ENCODE measurements at regions not wholly inside any gene's neighbourhood (a gene's known extent, or its start where the extent isn't known, plus 50 kb on each side); places are given as distances from the start of the nearest gene placed in this dataset.
"Not testable (repeated sequence)": the region's sequence is repeated elsewhere in the genome, so short reads cannot be mapped to it uniquely, and the experiment has no call there.

GRCh38 chr12:31906557-31907301 is 52.5 kb upstream of the RESF1 start:
- no peak overlapping the region for H3K4me3 ChIP-seq (ENCODE audit: low read depth, low read length)
- no peak for TF ChIP-seq CTCF (IDR thresholded peaks at IDR 0.05; ENCODE audit: control insufficient read depth, extremely low read depth, insufficient read depth)
- DNase-seq (ENCODE audit: low read depth), result no peak

GRCh38 chr12:31903025-31903424 is 56.2 kb upstream of the RESF1 start:
- DNase-seq (ENCODE audit: low read depth), result no peak

GRCh38 chr12:31900271-31900670 is 58.9 kb upstream of the RESF1 start:
- DNase-seq (ENCODE audit: low read depth), result no peak
- no peak for TF ChIP-seq CTCF (IDR thresholded peaks at IDR 0.05; ENCODE audit: control insufficient read depth, extremely low read depth, insufficient read depth)
- H3K4me3 ChIP-seq (ENCODE audit: low read depth, low read length), result no peak overlapping the region

More at GRCh38 chr12:31903025-31903424, 56.2 kb upstream of the RESF1 start:
- TF ChIP-seq CTCF (IDR thresholded peaks at IDR 0.05; ENCODE audit: control insufficient read depth, extremely low read depth, insufficient read depth), result no peak
- H3K4me3 ChIP-seq (ENCODE audit: low read depth, low read length), result no peak overlapping the region

GRCh38 chr12:31899109-31899508 is 60.1 kb upstream of the RESF1 start:
- TF ChIP-seq CTCF (IDR thresholded peaks at IDR 0.05; ENCODE audit: control insufficient read depth, extremely low read depth, insufficient read depth), result no peak
- DNase-seq (ENCODE audit: low read depth), result no peak
- H3K4me3 ChIP-seq (ENCODE audit: low read depth, low read length), result no peak overlapping the region

- TF ChIP-seq CTCF (IDR thresholded peaks at IDR 0.05; ENCODE audit: control insufficient read depth, extremely low read depth, insufficient read depth), result no peak
- DNase-seq (ENCODE audit: low read depth), result no peak
- no peak overlapping the region for H3K4me3 ChIP-seq (ENCODE audit: low read depth, low read length)
These were observed 61.3 kb upstream of the RESF1 start for GRCh38 chr12:31897781-31898503.

- not testable (repeated sequence) for H3K4me3 ChIP-seq (ENCODE audit: low read depth, low read length); DNase-seq (ENCODE audit: low read depth)
These were observed 62.1 kb upstream of the RESF1 start for GRCh38 chr12:31897092-31897491.

GRCh38 chr12:31896514-31897039 is 62.6 kb upstream of the RESF1 start:
- no peak overlapping the region for H3K4me3 ChIP-seq (ENCODE audit: low read depth, low read length)
- no peak for TF ChIP-seq CTCF (IDR thresholded peaks at IDR 0.05; ENCODE audit: control insufficient read depth, extremely low read depth, insufficient read depth)
- no peak for DNase-seq (ENCODE audit: low read depth)
